Tibial nerve (tissue), 4 donors: ENCODE measurements at regions not wholly inside any gene's neighbourhood (a gene's known extent, or its start where the extent isn't known, plus 50 kb on each side); places are given as distances from the start of the nearest gene placed in this dataset.

Experiments used
- DNase-seq, 2 donors: peaks; one replicate each; pipeline ENCODE4 v3.0.0-alpha.2; 2019; ENCODE audit warnings: low spot score in 2 of 2
- H3K27ac ChIP-seq, 4 donors: fragments of 200-600 bp; sonication (generic) in 3 of 4; one replicate each; pipeline ENCODE4 v1.5.1; 2017 to 2019; ENCODE audit warnings: mild to moderate bottlenecking in 1 of 4
- H3K27me3 ChIP-seq, 2 donors: fragments of 200-600 bp; sonication (generic) in 1 of 2; one replicate each; pipeline versions ENCODE4 v1.5.1 to v1.6.0; 2017 to 2019
- H3K36me3 ChIP-seq, 3 donors: fragments of 200-600 bp; sonication (generic); one replicate each; pipeline ENCODE4 v1.5.1; 2018 to 2019
- H3K4me1 ChIP-seq, 4 donors: fragments of 200-600 bp; sonication (generic) in 3 of 4; one replicate each; pipeline ENCODE4 v1.5.1; 2017 to 2019
- H3K4me3 ChIP-seq, 4 donors: fragments of 200-600 bp; sonication (generic) in 3 of 4; one replicate each; pipeline ENCODE4 v1.5.1; 2017 to 2019; ENCODE audit warnings: mild to moderate bottlenecking in 1 of 4, moderate library complexity in 1 of 4
- H3K9me3 ChIP-seq, 4 donors: fragments of 200-600 bp; sonication (generic) in 3 of 4; one replicate each; pipeline ENCODE4 v1.5.1; 2017 to 2019
- EP300 ChIP-seq, 2 donors: sonication (generic); formaldehyde crosslinking; IDR thresholded peaks; one replicate each; pipeline ENCODE4 v1.6.1; 2017; ENCODE audit warnings: antibody characterized with exemption in 2 of 2, mild to moderate bottlenecking in 1 of 2
- POLR2A ChIP-seq, 2 donors: fragments of 450-650 bp; IDR thresholded peaks; one replicate each; pipeline ENCODE4 v1.6.1; 2017; ENCODE audit warnings: antibody characterized with exemption in 2 of 2, mild to moderate bottlenecking in 2 of 2, moderate library complexity in 2 of 2
- WGBS, 2 donors: methylation state at CpG; one replicate each; pipeline ENCODE4 v1.1.5; 2018; 5-methylcytosine and 5-hydroxymethylcytosine counted together
- TF ChIP-seq, protein P1 (sequence below), 5 experiments: fragments of 200-600 bp in 3 of 5; fragments of 450-650 bp in 2 of 5; sonication (generic) in 3 of 5; IDR thresholded peaks; one replicate each; pipeline ENCODE4 v1.5.1; 2016 to 2019; ENCODE audit warnings: antibody characterized with exemption in 5 of 5, mild to moderate bottlenecking in 3 of 5, moderate library complexity in 2 of 5

DNA sequence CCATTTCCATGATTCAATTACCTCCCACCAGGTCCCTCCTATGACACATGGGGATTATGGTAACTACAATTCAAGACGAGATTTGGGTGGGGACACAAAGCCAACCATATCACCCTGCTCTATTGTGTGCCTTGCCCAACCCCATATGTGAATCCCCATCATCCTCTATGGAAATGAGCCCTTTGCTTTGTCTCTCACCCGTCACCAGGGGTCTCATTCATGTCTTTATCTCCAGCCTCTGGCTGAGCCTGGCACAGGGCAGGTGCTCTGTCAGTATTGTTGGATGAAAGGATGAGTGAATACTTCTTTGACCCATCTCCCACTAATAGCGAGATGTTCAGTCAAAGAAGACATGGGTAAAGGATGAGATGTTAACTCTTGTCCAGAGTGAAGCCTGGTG is 116.6 kb upstream of the LGALSL start:
- Histone ChIP-seq H3K4me3 (no peak overlapping the region), H3K9me3 (no peaks in the 10 kb centered on the region), H3K27ac (no peak overlapping the region), H3K36me3 (no peaks in the 10 kb centered on the region), H3K27me3 (no peaks in the 10 kb centered on the region), H3K4me1 (peaks cover 0 to 3% (median 0%) of the 10 kb centered on the region in 4 donors)
- TF ChIP-seq EP300 (IDR thresholded peaks at IDR 0.05) = no peak
- no peak for TF ChIP-seq POLR2A (IDR thresholded peaks at IDR 0.05)
- TF ChIP-seq, protein P1, sequence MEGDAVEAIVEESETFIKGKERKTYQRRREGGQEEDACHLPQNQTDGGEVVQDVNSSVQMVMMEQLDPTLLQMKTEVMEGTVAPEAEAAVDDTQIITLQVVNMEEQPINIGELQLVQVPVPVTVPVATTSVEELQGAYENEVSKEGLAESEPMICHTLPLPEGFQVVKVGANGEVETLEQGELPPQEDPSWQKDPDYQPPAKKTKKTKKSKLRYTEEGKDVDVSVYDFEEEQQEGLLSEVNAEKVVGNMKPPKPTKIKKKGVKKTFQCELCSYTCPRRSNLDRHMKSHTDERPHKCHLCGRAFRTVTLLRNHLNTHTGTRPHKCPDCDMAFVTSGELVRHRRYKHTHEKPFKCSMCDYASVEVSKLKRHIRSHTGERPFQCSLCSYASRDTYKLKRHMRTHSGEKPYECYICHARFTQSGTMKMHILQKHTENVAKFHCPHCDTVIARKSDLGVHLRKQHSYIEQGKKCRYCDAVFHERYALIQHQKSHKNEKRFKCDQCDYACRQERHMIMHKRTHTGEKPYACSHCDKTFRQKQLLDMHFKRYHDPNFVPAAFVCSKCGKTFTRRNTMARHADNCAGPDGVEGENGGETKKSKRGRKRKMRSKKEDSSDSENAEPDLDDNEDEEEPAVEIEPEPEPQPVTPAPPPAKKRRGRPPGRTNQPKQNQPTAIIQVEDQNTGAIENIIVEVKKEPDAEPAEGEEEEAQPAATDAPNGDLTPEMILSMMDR (IDR thresholded peaks at IDR 0.05) = no peak
- no peak for DNase-seq
- WGBS, 2 donors = 82 to 89% methylated on average over 3 of the region's 3 CpGs

DNA sequence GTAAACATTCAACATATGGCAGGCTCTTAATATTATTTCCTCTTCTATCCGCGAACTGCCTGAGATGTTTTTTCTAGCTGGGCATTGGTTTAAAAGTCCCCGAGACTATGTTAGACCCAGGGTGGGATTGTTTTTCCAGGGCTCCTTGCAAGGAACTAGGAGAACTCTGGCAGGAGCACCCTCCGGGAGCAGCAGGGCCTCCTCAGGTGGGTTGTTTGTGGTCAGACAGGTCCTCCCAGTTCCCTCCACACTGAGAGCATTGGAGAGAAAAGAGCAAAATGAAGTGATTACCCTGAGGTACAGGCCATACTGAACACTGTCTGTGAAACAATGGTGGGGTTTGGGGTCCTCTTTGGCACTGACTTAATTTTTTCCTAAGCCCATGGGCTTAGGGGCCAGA is 115.9 kb upstream of the LGALSL start:
- H3K27me3 ChIP-seq = no peaks in the 10 kb centered on the region
- no peak for DNase-seq
- H3K9me3 ChIP-seq = no peaks in the 10 kb centered on the region
- H3K27ac ChIP-seq = no peak overlapping the region
- H3K36me3 ChIP-seq = no peaks in the 10 kb centered on the region
- 71 to 89% methylated on average over 4 of the region's 4 CpGs for WGBS, 2 donors
- no peak for TF ChIP-seq EP300 (IDR thresholded peaks at IDR 0.05)
- TF ChIP-seq, protein P1 (IDR thresholded peaks at IDR 0.05) = no peak
- TF ChIP-seq POLR2A (IDR thresholded peaks at IDR 0.05) = no peak
- H3K4me3 ChIP-seq = no peak overlapping the region
- no peaks in the 10 kb centered on the region for H3K4me1 ChIP-seq

GRCh38 chr2:64338910-64339500 is 115.0 kb upstream of the LGALSL start:
- no peaks in the 10 kb centered on the region for H3K9me3 ChIP-seq
- TF ChIP-seq, protein P1 (IDR thresholded peaks at IDR 0.05) = no peak
- TF ChIP-seq POLR2A (IDR thresholded peaks at IDR 0.05) (no peak), EP300 (IDR thresholded peaks at IDR 0.05) (no peak)
- no peak overlapping the region for H3K27ac ChIP-seq
- DNase-seq = no peak
- H3K4me3 ChIP-seq = no peak overlapping the region
- no peaks in the 10 kb centered on the region for H3K4me1 ChIP-seq
- WGBS, 2 donors = 82 to 90% methylated on average over 5 of the region's 5 CpGs
- H3K27me3 ChIP-seq = no peaks in the 10 kb centered on the region
- no peaks in the 10 kb centered on the region for H3K36me3 ChIP-seq

- WGBS, 2 donors = 93 to 96% methylated on average over 6 of the region's 6 CpGs
- H3K27ac ChIP-seq = no peak overlapping the region
- H3K27me3 ChIP-seq = no peaks in the 10 kb centered on the region
- H3K36me3 ChIP-seq = no peaks in the 10 kb centered on the region
- H3K4me3 ChIP-seq = no peak overlapping the region
- TF ChIP-seq, protein P1 (IDR thresholded peaks at IDR 0.05) = no peak
- TF ChIP-seq POLR2A (IDR thresholded peaks at IDR 0.05) (no peak), EP300 (IDR thresholded peaks at IDR 0.05) (no peak)
- no peaks in the 10 kb centered on the region for H3K9me3 ChIP-seq
- no peaks in the 10 kb centered on the region for H3K4me1 ChIP-seq
- DNase-seq = no peak
Observed at GRCh38 chr2:64341461-64341860, 112.5 kb upstream of the LGALSL start.

DNA sequence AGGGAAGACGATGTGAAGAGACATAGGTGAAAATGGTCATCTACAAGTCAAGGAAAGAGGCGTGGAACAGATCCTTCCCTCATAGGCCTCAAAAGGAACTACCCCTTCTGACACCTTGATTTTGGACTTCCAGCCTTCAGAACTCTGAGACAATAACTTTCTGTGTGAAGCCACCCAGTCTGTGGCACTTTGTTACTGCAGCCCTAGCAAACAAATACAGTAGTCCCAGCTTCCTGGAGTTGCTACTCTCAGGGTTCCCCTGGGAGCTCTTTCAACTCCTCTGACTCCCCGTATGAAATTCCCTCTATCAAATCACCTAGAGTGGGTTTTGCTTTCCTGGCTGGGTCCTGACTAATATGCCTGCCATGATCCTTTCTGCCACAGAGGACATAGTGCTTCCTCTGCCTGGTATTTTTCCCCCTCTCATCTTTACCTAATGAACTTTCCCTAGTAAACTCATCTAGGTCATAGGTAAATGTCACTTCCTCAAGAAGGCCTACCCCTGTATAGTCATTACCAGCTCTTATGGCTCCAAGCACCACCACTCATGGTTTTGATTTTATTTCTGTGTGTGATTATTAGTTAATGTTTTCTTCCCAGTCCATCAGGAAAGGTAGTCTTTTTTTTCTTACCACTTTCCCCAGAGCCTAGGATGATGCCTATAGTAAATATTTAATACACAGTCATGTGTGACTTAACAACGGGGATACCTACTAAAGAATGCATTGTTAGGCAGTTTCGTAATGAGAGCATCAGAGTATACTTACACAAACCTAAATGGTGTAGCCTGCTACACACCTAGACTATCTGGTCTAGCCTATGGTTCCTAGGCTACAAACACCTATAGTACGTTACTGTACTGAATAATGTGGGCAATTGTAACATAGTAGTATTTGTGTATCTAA is 111.5 kb upstream of the LGALSL start:
- Histone ChIP-seq H3K27ac (no peak overlapping the region), H3K9me3 (no peaks in the 10 kb centered on the region), H3K4me3 (no peak overlapping the region), H3K4me1 (no peaks in the 10 kb centered on the region), H3K36me3 (no peaks in the 10 kb centered on the region), H3K27me3 (no peaks in the 10 kb centered on the region)
- no peak for TF ChIP-seq EP300 (IDR thresholded peaks at IDR 0.05)
- TF ChIP-seq, protein P1 (IDR thresholded peaks at IDR 0.05) = no peak
- no peak for TF ChIP-seq POLR2A (IDR thresholded peaks at IDR 0.05)
- no peak for DNase-seq
- 86 to 89% methylated on average over 6 of the region's 6 CpGs for WGBS, 2 donors
